Neural cell (in vitro differentiated cells): ENCODE measurements at regions not wholly inside any gene's neighbourhood (a gene's known extent, or its start where the extent isn't known, plus 50 kb on each side); places are given as distances from the start of the nearest gene placed in this dataset.

ENCODE experiments used
- H2AFZ ChIP-seq: fragments of 200-600, 300-800 bp; sonication (generic), shearing (Covaris generic); 2 replicates; pipeline ENCODE4 v1.6.0; 2014; ENCODE audit warnings: low read depth, mild to moderate bottlenecking, antibody characterized with exemption, low read length, moderate library complexity
- H3F3A ChIP-seq: fragments of 200-600 bp; shearing (Covaris generic); 2 replicates; pipeline ENCODE4 v1.6.1; 2016; ENCODE audit warnings: mild to moderate bottlenecking, moderate library complexity, mixed read lengths, antibody characterized with exemption, low read length; ENCODE audit not compliant: insufficient read depth, poor library complexity, severe bottlenecking
- H3K27ac ChIP-seq: fragments of 200-600, 300-800 bp; sonication (generic), shearing (Covaris generic); 2 replicates; pipeline ENCODE4 v1.5.1; 2014; ENCODE audit warnings: mild to moderate bottlenecking, low read length, moderate library complexity
- H3K27me3 ChIP-seq: fragments of 300-800, 200-600 bp; sonication (generic), shearing (Covaris generic); 2 replicates; pipeline ENCODE4 v1.6.0; 2014; ENCODE audit warnings: mild to moderate bottlenecking, low read depth, low read length, moderate library complexity; ENCODE audit not compliant: insufficient read depth
- H3K36me3 ChIP-seq: fragments of 300-800, 200-600 bp; sonication (generic), shearing (Covaris generic); 2 replicates; pipeline ENCODE4 v1.5.1; 2014; ENCODE audit warnings: mild to moderate bottlenecking, antibody characterized with exemption, low read length, moderate library complexity; ENCODE audit not compliant: insufficient read depth
- H3K4me2 ChIP-seq: fragments of 300-800, 200-600 bp; sonication (generic), shearing (Covaris generic); 2 replicates; pipeline ENCODE4 v1.6.0; 2014; ENCODE audit warnings: mild to moderate bottlenecking, low read length
- H3K4me3 ChIP-seq: fragments of 300-800, 200-600 bp; sonication (generic), shearing (Covaris generic); 2 replicates; pipeline ENCODE4 v1.5.1; 2014; ENCODE audit warnings: mild to moderate bottlenecking, low read length, moderate library complexity
- H3K79me2 ChIP-seq: fragments of 200-600 bp; shearing (Covaris generic); replicated peaks from 2 replicates; pipeline ENCODE4 v1.6.0; 2014; ENCODE audit warnings: mild to moderate bottlenecking, low read length, moderate library complexity; ENCODE audit not compliant: insufficient read depth
- H3K9ac ChIP-seq: fragments of 300-800, 200-600 bp; sonication (generic), shearing (Covaris generic); 2 replicates; pipeline ENCODE4 v1.6.1; 2016; ENCODE audit warnings: mild to moderate bottlenecking, low read length, mixed read lengths
- H3K9me2 ChIP-seq: fragments of 200-600 bp; shearing (Covaris generic); 2 replicates; pipeline ENCODE4 v1.6.1; 2016; ENCODE audit warnings: mild to moderate bottlenecking, low read length, mixed read lengths; ENCODE audit not compliant: insufficient read depth
- H3K9me3 ChIP-seq: fragments of 200-600, 300-800 bp; sonication (generic), shearing (Covaris generic); 2 replicates; pipeline ENCODE4 v1.6.1; 2016; ENCODE audit warnings: mild to moderate bottlenecking, mixed run types, low read length, moderate library complexity, mixed read lengths
- H4K20me1 ChIP-seq: fragments of 200-600 bp; shearing (Covaris generic); 2 replicates; pipeline ENCODE4 v1.6.1; 2016; ENCODE audit warnings: mild to moderate bottlenecking, mixed run types; ENCODE audit not compliant: insufficient read depth
- CTCF ChIP-seq: fragments of 450-650 bp; IDR thresholded peaks from 2 replicates; pipeline ENCODE4 v1.5.1; 2014; ENCODE audit warnings: antibody characterized with exemption, mild to moderate bottlenecking, moderate library complexity; ENCODE audit not compliant: poor library complexity, severe bottlenecking
- EP300 ChIP-seq: fragments of 450-650 bp; conservative IDR thresholded peaks from 2 replicates; pipeline ENCODE4 v1.6.1; 2014; ENCODE audit warnings: antibody characterized with exemption, mild to moderate bottlenecking, moderate library complexity; ENCODE audit not compliant: poor library complexity, severe bottlenecking
- EZH2 ChIP-seq: fragments of 200-600, 300-800 bp; shearing (Covaris generic), sonication (generic); IDR thresholded peaks from 2 replicates; pipeline ENCODE4 v1.6.1; 2014; ENCODE audit warnings: antibody characterized with exemption, low read length, borderline replicate concordance, mild to moderate bottlenecking; ENCODE audit not compliant: insufficient read depth, poor library complexity, severe bottlenecking
- MXI1 ChIP-seq: fragments of 450-650 bp; conservative IDR thresholded peaks from 2 replicates; pipeline ENCODE4 v1.6.1; 2014; ENCODE audit warnings: antibody characterized with exemption, mild to moderate bottlenecking; ENCODE audit not compliant: poor library complexity, severe bottlenecking
- POLR2AphosphoS5 ChIP-seq: IDR thresholded peaks from 2 replicates; pipeline ENCODE4 v1.6.1; 2012
- RAD21 ChIP-seq: fragments of 450-650 bp; conservative IDR thresholded peaks from 2 replicates; pipeline ENCODE4 v1.6.1; 2014; ENCODE audit warnings: antibody characterized with exemption, mild to moderate bottlenecking, moderate library complexity
- REST ChIP-seq: IDR thresholded peaks from 2 replicates; pipeline ENCODE4 v1.6.1; 2012; ENCODE audit warnings: borderline replicate concordance
- SMC3 ChIP-seq: fragments of 450-650 bp; conservative IDR thresholded peaks from 2 replicates; pipeline ENCODE4 v1.6.1; 2014; ENCODE audit warnings: antibody characterized with exemption, mild to moderate bottlenecking, moderate library complexity; ENCODE audit not compliant: poor library complexity
- TAF1 ChIP-seq: IDR thresholded peaks from 2 replicates; pipeline ENCODE4 v1.6.1; 2012; ENCODE audit warnings: low read depth

GRCh38 chr17:65287040-65287439 lies 149.9 kb downstream of the RGS9 start:
- H3K4me2 ChIP-seq, result no peak overlapping the region
- no peaks in the 10 kb centered on the region for H3F3A ChIP-seq
- H3K79me2 ChIP-seq, result no peaks in the 10 kb centered on the region
- H3K9me3 ChIP-seq, result no peaks in the 10 kb centered on the region
- H3K27ac ChIP-seq, result no peak overlapping the region
- no peak overlapping the region for H2AFZ ChIP-seq
- H3K36me3 ChIP-seq, result no peaks in the 10 kb centered on the region
- H3K9me2 ChIP-seq, result no peaks in the 10 kb centered on the region
- no peak for TF ChIP-seq EZH2
- TF ChIP-seq MXI1, result no peak
- TF ChIP-seq EP300, result no peak
- TF ChIP-seq SMC3, result no peak
- no peak overlapping the region for H3K9ac ChIP-seq
- H3K4me3 ChIP-seq, result no peak overlapping the region
- no peaks in the 10 kb centered on the region for H3K27me3 ChIP-seq
- no peaks in the 10 kb centered on the region for H4K20me1 ChIP-seq

- no peaks in the 10 kb centered on the region for H3K9me2 ChIP-seq
- H4K20me1 ChIP-seq, result no peaks in the 10 kb centered on the region
- H3K27me3 ChIP-seq, result no peaks in the 10 kb centered on the region
- no peak overlapping the region for H2AFZ ChIP-seq
- H3K27ac ChIP-seq, result no peak overlapping the region
- H3K4me2 ChIP-seq, result no peak overlapping the region
- H3K36me3 ChIP-seq, result no peaks in the 10 kb centered on the region
- no peaks in the 10 kb centered on the region for H3K79me2 ChIP-seq
- no peak overlapping the region for H3K4me3 ChIP-seq
- no peak overlapping the region for H3K9ac ChIP-seq
- no peak for TF ChIP-seq MXI1
- TF ChIP-seq CTCF, result no peak
- TF ChIP-seq EZH2, result no peak
- TF ChIP-seq SMC3, result no peak
- no peak for TF ChIP-seq RAD21
- TF ChIP-seq REST, result no peak
- TF ChIP-seq POLR2AphosphoS5, result no peak
- no peak for TF ChIP-seq TAF1
- no peak for TF ChIP-seq EP300
- no peaks in the 10 kb centered on the region for H3K9me3 ChIP-seq
- H3F3A ChIP-seq, result no peaks in the 10 kb centered on the region
Measured at GRCh38 chr17:65283704-65284103, 146.5 kb downstream of the RGS9 start.
